ENCODE measurements at regions not wholly inside any gene's neighbourhood (a gene's known extent, or its start where the extent isn't known, plus 50 kb on each side); places are given as distances from the start of the nearest gene placed in this dataset.

DNA sequence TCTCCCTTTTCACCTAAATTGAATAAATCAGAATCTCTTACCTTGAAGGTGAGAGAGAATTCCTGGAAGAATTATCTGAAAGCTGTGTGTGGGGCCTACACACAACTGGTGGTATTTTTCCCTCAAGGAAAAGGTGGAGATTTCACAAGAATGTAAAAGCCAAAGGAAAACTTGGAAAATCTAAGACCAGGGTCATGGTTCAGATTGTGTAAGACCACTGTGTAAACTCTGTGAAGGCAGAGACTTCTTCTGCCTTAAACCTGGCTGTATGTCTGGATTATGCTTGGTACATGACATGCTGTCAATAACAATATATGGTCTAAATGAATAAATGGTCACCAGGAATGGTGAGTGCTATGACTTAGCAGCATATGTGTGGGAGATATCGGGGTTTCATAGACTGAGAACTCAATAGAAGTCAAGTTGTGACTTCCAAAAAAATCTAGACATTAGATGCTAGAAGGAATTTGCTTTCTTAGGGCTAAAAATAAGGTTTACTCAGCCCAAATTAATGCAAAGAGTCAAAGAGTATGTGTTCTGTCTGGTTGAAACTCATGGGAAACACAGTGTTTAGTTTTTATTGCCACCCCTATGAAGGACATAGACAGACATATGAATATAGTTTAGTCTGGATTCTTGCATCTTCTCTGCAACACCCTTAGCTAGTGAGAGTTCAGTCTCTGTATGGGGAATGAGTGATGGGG, 163.7 kb downstream of the SNAPC1 start:
- TF ChIP-seq, protein P1, sequence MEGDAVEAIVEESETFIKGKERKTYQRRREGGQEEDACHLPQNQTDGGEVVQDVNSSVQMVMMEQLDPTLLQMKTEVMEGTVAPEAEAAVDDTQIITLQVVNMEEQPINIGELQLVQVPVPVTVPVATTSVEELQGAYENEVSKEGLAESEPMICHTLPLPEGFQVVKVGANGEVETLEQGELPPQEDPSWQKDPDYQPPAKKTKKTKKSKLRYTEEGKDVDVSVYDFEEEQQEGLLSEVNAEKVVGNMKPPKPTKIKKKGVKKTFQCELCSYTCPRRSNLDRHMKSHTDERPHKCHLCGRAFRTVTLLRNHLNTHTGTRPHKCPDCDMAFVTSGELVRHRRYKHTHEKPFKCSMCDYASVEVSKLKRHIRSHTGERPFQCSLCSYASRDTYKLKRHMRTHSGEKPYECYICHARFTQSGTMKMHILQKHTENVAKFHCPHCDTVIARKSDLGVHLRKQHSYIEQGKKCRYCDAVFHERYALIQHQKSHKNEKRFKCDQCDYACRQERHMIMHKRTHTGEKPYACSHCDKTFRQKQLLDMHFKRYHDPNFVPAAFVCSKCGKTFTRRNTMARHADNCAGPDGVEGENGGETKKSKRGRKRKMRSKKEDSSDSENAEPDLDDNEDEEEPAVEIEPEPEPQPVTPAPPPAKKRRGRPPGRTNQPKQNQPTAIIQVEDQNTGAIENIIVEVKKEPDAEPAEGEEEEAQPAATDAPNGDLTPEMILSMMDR (IDR thresholded peaks at IDR 0.05): no peak
- TF ChIP-seq POLR2A (IDR thresholded peaks at IDR 0.05): no peak

Measured in heart left ventricle (tissue), 13 donors.